ENCODE measurements at regions not wholly inside any gene's neighbourhood (a gene's known extent, or its start where the extent isn't known, plus 50 kb on each side); places are given as distances from the start of the nearest gene placed in this dataset.

- no peak for DNase-seq (ENCODE audit: low read depth)
Measured at GRCh38 chr9:89881431-89881830, 276.6 kb downstream of the GADD45G start.

- DNase-seq (ENCODE audit: low read depth), result no peak
Measured at GRCh38 chr9:89882930-89883361, 278.1 kb downstream of the GADD45G start.

- DNase-seq (ENCODE audit: low read depth), result no peak
Measured at GRCh38 chr9:89883401-89884341, 278.9 kb downstream of the GADD45G start.

DNA sequence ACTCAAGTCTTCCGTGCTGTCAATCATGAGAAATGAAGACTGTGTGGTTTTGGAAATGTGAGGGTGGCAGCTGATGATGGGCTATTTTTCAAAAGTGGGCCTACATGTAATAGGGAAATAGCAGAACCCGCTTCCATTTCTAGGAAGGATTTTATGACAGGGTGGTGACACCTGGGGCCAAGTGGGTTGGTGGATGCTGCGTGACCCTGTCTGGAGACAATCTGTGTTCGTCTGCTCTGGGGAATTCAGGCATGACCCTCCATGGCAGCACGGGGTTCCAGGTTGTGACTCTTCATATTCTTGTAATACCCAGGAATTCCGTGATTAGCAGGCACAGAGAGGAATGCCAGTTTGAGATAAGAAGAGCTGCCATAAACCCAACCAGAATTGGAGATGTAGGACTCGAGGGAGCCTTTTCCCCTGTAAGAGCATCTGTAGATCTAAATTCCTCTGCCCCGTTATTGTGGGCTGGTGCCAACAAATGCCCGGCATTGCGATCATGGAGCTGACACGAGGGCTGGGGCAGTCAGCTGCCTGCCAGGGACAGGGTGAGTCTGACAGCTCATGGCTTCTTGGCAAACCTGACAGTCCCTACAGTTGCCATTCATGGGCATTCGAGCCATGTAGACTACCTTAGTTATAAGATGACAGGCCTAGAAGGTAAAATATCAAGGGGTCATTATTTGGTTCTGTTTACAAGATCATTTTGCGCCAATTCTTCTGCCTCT, 279.7 kb downstream of the GADD45G start:
- no peak for DNase-seq (ENCODE audit: low read depth)

DNA sequence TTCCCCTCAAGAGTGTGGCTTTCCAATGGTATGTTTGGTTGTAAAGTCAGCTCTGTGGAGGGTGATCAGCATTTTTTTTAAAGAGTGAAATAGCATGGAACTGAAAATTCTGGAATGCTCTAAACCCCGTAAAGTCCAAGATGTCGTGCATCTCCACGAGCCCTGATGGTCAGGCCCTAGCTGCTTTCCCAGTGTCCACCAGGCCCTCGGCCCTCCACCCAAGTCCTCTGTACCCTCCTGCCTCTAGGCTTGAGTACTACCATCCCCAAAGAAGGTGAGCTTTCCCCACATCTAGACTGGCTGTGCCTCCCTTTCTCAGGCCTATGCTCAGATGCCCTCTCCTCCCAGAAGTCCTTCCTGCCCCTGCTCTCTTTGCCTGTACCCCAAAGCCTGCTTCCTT, 280.3 kb downstream of the GADD45G start:
- DNase-seq (ENCODE audit: low read depth), result no peak

DNA sequence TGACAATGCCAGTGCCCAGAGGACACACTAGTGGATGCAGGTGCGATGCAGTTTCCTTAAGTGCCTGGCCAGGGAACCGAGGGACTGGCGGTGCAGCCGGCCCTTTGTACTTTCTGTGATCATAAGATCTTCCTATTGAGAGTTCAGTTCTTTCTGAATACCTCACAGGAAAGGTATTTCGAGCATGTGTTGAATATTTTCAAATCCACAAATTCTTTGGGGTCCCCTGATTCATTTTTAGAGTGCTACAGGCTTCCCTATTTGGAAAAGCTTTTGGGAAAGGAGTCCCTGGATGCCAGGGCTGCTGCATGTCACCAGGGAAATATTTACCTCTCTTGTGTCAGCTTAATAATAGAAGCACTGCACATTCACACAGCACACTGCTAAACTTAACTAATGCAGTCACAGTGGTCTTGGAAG, 281.5 kb downstream of the GADD45G start:
- no peak for DNase-seq (ENCODE audit: low read depth)

DNA sequence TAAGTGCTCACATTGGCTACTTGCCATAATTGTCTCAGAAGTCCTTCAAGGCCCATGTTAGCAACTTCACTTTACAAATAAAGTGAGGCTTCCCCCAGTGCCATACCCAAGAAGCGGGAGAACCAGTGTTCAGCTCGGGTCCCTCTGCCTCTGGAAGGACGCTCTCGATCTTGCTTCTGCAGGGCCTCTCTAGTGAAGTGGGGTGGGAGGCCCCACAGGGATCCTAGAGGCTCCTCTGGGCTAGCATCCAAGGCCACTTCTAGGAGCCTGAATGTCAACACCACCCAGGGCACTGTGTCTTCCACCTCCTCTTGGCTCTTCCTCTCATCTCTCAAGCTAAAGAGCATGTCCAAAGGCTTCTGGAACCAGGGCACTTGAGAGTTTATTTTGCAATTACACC, 282.5 kb downstream of the GADD45G start:
- no peak for DNase-seq (ENCODE audit: low read depth)

DNA sequence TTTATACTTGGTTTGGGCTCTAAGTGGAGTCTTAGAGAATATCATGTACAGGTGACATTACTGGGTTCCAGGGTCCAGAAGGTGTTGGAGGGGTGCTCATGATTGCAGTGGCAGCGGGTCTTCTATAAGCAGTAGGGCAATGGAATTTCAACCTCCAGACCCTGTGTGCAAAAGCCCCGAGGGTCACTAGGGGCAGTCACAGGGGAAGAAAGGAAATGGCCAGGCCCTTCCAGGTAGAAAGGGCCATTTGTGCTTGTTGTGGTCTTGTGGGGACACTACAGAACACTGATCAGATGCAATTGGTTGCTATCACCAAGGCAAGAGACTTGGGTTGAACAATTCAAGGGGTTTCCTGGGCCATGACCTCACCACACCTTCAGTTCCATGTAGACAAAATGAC, 283.4 kb downstream of the GADD45G start:
- DNase-seq (ENCODE audit: low read depth), result no peak

GRCh38 chr9:89888677-89889076, 283.9 kb downstream of the GADD45G start:
- DNase-seq (ENCODE audit: low read depth), result no peak

GRCh38 chr9:89889865-89890264, 285.1 kb downstream of the GADD45G start:
- no peak for DNase-seq (ENCODE audit: low read depth)

DNA sequence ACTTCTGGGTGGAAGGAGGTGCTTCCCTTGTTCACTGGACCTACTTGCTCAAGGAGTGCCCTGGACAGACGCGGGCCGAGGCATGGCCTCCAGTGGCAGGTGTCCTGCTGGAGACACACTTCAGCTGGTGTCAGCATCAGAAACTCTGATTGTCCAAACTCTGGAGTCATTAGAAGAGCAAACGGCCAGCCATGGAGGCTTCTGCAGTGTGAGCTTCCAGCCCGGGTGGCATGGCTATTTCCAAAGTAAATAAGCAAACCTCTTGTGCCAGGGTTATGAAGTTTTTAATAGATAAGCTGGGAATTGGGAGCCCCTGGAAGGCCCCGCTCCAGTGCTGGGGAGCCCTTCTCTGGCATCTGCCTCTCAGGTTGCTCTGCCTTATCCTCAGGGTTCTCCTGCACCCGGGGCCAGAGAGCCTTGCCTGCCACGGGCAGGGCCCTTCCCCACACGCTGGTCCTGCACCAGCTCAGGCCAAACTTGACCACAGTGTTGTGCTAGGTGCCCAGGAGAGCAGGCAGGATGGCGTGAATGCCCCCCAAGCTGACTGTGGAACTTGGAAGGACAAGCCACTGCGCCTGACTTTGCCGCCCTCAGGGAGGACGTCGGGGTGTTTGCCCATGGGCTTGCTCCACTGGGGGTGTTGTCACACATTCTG, 285.6 kb downstream of the GADD45G start:
- no peak for DNase-seq (ENCODE audit: low read depth)

GRCh38 chr9:89891221-89891590, 286.4 kb downstream of the GADD45G start:
- no peak for DNase-seq (ENCODE audit: low read depth)

DNA sequence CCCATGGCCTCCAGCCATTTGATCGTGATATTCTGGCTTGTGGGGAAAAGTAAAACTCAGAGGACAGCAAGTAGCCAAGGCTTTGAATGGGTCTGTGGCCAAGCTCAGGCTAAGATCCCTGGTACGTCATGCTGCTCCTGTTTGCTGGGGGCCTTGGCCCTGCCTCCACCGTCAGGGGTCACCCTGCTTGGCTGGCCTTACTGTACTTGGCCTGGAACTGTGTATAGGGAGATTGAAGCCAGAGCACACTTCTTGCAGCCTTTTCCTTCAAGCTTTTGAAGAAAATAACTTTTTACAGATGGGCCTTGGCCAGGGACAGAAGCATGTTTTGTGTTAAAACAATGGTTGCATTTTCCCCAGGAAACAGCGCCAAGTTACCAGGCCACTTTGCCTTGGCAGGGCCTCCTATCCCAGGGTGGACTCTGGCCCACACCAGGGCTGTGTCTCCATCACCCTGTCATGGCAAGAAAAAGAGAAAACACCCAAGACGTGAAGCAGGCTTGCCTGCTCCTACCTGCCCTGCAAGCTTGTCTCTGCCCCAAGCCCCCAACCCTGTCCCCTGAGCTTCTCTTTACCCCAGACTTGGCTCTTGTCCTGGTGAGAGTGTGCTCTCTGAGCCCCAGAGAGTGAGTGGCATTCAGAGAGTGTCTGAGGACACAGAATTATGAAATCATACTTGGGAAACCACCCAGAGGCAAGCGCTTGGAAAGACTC, 286.9 kb downstream of the GADD45G start:
- DNase-seq (ENCODE audit: low read depth), result no peak

DNA sequence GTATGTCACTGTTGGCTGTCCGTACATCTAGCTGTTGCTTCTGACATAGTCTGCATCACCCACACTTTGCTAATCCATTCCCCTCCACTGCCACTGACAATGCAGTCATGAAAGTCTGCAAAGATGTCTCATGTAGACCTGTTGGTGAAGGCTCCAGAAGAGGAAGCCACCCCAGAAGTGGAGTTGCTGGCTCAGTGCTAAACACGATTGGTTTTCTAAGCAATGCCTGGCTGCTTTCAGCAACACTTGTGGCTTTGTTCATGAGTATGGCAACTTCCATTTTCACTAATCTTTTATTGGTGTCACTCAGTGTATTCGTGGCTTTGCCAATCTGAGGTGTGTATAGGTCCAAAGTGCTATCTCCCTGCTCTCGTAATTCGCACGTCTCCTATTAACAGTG, 288.1 kb downstream of the GADD45G start:
- DNase-seq (ENCODE audit: low read depth), result no peak

GRCh38 chr9:89893886-89894285, 289.1 kb downstream of the GADD45G start:
- no peak for DNase-seq (ENCODE audit: low read depth)

DNA sequence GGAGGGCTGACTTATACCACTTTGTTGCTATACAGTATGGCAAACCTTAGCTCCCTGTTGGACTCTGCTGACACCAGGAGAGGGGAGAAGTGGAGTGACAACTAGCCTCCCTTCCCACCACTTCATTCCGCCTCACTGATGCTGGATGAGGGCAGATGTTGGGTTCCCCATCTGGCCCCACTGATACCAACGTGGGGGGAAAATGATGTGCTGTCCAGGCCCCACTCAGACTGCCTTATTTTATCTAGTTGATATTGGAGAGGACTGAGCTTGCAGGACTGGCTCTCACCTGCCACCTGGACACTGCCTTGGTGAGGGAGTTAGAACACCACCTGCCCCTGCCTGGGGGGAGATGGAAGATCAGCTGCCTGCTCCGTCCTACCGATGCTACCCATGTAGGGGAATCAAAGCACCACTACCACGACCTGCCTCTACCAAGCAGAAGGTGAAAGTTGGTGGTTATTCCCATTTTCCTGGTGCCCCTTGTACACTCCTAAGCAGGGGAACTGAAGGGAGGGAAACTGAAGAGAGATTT, 292.1 kb downstream of the GADD45G start:
- no peak for DNase-seq (ENCODE audit: low read depth)

DNA sequence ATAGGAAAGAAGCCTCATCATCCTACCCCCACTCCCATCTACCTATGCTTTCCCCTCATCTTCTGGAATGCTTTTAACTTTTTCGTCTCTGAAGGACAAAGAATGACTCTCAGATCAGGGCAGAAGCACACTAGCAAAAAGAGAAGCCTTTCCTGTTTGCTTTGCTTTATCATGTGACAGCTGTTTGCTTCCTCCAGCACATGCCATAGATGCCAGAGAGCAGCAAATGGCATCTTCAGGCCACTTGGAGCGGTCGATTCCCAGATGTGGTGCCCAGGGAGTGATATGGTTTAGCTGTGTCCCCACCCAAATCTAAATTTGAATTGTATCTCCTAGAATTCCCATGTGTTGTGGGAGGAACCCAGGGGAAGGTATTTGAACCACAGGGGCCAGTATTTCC, 294.8 kb downstream of the GADD45G start:
- no peak for DNase-seq (ENCODE audit: low read depth)

DNA sequence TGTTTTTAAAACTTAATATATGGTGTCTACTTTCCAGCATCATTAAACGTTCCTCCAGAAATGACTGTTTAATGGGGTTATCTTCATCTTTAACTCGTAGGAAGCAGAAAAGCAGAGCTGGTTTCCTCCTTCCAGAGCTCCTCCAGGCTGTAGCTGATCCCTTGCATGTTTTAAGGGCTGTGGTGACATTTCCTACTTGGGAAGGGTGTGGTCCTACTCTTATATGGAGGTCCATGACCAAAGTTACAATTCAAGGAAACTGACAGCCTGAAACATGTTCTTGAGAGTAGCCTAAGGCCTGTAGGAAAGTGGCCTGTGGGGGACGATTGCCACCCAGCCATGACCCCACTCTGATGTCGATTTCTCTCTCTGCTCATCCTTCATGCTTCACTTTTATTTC, 297.1 kb downstream of the GADD45G start:
- no peak for DNase-seq (ENCODE audit: low read depth)

- no peak for DNase-seq (ENCODE audit: low read depth)
Measured at GRCh38 chr9:89902450-89903140, 297.8 kb downstream of the GADD45G start.

DNA sequence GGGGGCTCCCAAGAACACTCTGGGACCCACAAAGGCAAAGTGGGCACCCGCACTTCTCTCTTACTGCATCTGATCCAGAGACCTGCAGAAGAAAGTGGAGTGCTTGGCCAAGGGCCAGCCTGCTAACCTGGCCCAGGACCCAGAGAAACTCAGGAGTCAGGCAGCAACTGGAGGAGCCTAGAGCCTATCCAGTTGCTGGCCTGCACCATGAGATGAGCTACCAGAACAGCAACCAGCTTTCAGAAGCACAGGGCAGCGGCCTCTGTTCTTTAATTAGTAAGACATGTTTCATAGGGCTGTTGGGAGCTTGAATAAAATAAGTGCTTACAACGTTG, 298.3 kb downstream of the GADD45G start:
- DNase-seq (ENCODE audit: low read depth), result no peak

GRCh38 chr9:89905606-89906338, 301.0 kb downstream of the GADD45G start:
- no peak for DNase-seq (ENCODE audit: low read depth)
